Thyroid gland (tissue), 4 donors: ENCODE measurements at regions not wholly inside any gene's neighbourhood (a gene's known extent, or its start where the extent isn't known, plus 50 kb on each side); places are given as distances from the start of the nearest gene placed in this dataset.

Experiments
- CTCF ChIP-seq, 6 experiments: fragments of 200-600 bp in 3 of 6; fragments of 450-650 bp in 3 of 6; sonication (generic) in 3 of 6; IDR thresholded peaks; one replicate each; pipeline ENCODE4 v1.5.1; 2016 to 2019; ENCODE audit warnings: antibody characterized with exemption in 6 of 6, mild to moderate bottlenecking in 2 of 6, inconsistent platforms in 1 of 6, moderate library complexity in 1 of 6
- POLR2A ChIP-seq, 2 donors: fragments of 450-650 bp; IDR thresholded peaks; one replicate each; pipeline ENCODE4 v1.6.1; 2017; ENCODE audit warnings: antibody characterized with exemption in 2 of 2, mild to moderate bottlenecking in 2 of 2, moderate library complexity in 1 of 2

- TF ChIP-seq CTCF (IDR thresholded peaks at IDR 0.05) (no peak), POLR2A (IDR thresholded peaks at IDR 0.05) (no peak)
These were observed 55.6 kb downstream of the PRR18 start for GRCh38 chr6:166252601-166253000.
